NOMO-1 treated with dmso at 0.1 percent for 144 hours (cell line): ENCODE measurements at regions not wholly inside any gene's neighbourhood (a gene's known extent, or its start where the extent isn't known, plus 50 kb on each side); places are given as distances from the start of the nearest gene placed in this dataset.

ENCODE experiments used
- DNase-seq: peaks from one replicate; lab custom pipeline; 2025; ENCODE audit not compliant: unreplicated experiment; lab: John Stamatoyannopoulos, UW

DNA sequence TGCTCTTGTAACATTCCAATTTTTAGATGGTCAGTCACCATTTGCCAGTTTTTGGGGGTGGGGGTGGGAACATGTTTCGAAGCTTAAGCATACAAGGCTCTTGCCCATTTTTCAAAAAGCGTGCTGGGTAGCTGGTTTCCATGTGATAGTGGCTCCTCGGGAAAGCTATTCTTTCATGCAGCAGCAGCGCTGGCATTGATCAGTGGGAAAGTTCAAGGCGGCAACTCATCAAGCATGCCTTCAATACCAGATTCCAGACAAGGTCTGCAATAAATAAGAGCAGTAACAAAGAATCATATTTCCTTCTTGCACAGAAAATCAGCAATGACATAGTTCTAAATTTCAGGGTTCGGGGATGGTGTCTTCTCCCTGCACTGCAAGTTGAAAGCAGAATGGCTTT, 133.5 kb upstream of the ONECUT1 start:
- no peak for DNase-seq

DNA sequence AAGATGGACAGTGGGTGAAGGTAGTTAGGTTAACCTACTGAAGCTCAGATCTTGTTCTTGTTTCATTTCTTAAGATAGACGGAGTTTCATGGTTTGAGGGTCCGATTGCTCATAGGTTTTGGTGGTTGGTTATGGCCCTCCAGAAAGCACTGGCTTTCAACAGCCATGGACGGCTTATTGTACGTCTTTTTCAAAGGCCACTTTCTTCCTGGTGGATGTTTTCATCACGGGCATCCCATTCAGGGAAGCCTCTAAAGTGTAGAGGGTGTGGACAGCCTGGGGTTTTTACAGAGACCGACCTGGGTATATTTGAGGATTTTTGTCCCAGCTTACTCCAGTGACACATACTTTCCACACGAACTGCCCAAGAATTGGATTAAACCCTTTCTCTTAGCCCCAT, 132.7 kb upstream of the ONECUT1 start:
- no peak for DNase-seq

DNA sequence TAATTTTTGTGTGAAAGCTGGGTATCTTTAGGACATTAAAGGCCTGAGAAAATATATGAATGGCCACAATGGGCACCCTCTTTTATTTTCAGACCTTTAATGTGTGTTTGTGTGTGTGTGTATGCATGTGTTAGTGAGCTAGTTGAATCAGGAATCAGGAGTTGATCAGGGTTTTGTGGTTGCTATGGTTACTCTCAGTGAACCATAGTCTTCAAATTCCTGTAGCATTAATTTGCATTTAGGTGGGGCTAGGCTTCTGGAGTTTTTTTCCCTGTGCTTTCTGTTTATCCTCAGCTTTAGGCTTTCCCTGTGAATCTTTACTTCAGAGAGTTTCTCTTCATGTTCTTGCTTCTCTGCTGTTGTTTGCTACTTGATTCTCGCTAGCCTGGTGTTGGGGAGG, 122.0 kb upstream of the ONECUT1 start:
- no peak for DNase-seq

DNA sequence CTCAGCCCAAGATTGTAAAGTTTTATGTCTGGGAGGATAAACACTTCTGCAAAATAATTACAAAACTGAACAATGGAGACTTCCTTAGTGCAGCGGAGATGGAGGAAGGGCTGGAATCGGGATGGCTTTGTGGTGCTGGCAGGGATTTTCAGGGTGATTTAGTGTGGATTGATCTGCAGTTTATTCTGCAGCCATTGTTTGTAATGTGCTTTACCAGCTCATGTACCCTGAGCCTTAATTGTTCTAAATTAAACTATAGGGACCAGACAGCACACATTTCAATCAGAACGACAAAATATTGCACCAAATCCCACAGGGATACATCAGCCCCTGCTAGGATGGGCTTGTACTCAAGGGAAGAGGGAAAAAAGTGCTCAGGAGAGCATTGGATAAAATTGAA, 103.2 kb upstream of the ONECUT1 start:
- no peak for DNase-seq

DNA sequence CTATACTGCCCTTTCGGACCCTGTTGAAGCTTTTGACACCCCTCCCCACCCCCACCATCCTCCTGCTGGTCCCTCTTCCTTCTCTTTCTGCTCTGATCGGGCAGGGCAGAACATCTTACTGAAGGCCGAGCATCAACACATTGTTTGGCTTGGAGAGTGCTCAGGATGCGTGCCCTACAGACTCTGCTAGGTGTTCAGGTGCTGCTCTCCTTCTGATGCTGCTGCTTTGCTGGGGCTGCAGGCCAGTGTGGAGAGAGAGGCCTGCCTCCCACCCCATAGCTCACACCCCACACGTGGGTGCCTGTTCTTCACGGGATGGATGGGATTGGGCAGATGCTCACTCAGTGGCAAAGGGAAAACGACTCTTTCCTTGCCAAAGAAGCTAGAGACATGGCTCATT, 89.8 kb upstream of the ONECUT1 start:
- no peak for DNase-seq

DNA sequence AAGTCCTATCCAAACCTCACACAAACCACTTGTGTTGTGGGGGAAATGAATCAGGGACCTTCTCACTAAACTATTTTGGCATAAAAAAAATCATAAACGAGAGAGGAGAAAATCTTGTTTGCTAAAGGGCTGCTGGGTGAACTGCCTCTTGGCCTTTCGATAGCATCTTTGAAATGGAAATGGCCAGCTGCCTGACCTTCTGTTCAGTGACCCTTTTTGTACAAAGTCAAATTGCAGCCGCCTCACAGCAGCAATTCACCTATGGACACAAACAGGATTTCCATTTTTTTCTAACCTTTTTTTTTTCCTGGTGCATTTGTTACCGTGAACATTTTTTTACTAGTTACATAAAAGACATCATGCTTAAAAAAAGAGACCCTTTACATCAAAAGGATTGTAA, 89.0 kb upstream of the ONECUT1 start:
- DNase-seq, result no peak

DNA sequence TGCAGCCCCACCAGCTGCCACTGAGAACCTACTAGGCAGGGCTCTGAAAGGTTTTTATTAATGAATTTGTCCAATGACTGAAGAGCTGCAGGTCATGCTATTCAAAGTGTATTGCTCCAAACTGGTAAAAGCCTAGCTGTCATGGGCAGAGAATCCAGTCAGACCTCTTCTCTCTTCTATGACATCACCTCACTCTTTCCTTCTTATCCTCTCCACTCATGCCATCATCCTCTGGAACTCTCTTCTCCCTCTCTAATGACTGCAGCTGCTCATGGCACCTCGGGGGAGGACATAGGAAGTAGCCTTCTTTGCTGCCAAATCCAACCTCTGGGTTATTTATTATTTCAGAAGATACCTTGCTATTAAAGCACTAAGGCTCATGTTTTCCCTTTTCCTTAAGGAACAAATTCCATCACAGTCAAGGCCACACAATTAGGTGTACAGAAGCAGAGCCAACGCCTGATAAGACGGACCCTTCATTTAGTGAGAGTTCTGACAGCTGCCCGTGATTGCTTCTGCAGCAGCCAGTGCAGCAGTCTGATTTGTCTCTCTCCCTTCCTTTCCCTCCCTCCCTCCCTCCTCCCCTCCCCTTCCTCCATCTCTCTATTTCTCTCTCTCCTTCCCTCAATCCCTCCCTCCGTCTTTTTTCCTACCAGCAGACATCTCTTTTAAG, 87.0 kb upstream of the ONECUT1 start:
- no peak for DNase-seq

DNA sequence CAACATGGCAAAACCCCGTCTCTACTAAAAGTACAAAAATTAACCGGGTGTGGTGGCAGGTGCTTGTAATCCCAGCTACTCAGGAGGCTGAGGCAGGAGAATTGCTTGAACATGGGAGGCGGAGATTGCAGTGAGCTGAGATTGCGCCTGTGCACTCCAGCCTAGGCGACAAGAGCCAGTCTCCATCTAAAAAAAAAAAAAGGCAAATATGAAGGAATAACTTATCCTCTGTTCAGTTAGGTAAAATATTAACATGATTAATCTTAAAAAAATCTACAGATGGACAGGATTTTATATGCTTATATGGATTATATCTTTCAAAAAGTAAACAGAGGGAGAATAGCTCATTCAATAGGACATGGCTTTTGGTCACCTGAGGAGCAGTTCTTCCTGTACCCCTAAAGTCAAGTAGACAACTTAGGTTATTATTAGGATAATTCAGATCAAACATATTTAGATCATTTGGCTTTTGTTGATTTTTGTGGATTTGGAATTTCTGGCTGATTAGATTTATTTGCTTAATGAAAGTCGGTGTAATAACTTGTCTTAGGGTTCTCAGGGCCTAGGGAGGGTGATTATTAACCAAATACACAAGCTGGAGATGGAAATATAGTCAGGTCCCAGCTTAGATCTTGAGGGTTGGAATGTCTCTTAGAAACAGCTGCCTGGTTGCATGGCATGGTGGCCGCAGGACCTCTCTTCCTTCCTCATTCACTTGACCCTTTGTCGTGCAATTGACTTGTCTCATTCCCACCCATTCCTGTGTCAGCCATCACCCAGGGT, 82.1 kb upstream of the ONECUT1 start:
- DNase-seq, result no peak

DNA sequence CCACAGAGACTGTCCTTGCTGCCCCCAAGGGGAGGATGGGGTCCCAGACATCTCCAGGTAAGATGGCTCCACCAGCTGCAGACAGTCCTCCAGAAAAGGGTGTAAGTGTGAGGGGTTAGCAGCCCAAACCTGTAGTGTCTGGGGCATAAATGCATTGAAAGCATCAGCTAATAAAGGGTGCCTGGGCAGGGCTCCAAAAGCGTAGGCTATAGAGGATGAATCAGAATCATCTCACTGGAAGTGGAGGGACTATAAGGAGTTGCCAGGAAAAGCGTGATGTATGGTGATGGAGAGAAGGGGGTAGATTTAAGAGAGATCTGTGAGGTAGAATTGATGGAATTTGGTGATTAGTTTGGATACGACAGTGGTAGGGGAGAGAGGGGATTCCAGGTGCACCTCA, 79.9 kb upstream of the ONECUT1 start:
- DNase-seq, result no peak

DNA sequence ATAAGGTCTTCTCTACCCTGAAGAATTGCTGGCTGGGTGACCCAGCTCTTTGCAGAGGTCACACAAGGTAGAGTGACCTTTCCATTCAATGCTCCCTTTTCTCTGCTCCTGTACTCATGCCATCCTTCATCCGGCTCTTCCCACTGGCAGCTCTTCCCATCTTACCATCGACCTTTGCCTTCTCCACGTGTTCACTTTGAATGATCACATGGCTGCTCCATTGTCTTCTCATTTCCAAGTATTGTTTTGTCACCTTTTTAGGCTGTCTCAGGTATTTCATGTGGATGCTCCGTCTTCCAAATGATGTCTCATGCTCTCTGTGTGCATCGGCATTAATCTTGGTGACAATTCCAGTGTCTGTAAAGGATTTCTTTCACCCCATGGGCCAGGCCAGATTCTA, 76.6 kb upstream of the ONECUT1 start:
- DNase-seq, result no peak

DNA sequence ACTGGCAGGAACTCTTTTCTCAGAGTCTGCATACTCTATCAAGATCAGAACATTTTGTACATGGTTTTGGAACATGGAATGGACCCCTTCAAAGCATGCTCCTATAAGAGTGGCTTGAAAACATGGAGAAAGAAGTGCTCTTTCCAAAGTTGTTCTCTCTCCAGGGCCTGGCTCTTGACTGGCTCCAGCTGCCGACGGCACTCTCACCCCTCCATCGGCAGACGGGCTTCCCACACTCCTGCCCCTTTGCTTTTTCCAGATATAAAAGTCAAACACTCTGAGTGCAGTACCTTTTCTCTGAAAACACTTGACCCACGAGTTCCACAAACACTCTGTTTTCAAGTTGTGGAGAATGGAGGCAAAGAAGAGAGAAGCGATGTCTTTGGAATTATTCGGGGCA, 72.5 kb upstream of the ONECUT1 start:
- DNase-seq, result no peak

DNA sequence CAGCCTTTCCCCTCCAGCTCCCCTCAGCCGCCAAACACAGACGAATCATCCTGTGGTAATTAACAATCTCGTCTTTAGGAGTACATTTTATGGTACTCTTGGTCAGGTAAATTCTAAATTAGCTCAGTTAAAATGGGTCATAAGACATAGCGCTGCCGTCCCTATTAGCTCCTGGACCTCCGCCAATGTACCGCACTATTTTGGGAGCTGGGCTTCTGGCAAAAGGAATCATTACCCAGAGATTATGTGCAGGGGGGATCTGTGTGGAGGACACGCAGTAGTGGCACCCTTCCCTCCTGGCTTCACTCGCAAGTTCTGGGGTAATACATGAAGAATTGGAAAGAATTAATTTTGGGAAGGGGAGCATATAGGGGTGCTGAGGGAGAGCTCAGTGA, 68.6 kb upstream of the ONECUT1 start:
- no peak for DNase-seq

DNA sequence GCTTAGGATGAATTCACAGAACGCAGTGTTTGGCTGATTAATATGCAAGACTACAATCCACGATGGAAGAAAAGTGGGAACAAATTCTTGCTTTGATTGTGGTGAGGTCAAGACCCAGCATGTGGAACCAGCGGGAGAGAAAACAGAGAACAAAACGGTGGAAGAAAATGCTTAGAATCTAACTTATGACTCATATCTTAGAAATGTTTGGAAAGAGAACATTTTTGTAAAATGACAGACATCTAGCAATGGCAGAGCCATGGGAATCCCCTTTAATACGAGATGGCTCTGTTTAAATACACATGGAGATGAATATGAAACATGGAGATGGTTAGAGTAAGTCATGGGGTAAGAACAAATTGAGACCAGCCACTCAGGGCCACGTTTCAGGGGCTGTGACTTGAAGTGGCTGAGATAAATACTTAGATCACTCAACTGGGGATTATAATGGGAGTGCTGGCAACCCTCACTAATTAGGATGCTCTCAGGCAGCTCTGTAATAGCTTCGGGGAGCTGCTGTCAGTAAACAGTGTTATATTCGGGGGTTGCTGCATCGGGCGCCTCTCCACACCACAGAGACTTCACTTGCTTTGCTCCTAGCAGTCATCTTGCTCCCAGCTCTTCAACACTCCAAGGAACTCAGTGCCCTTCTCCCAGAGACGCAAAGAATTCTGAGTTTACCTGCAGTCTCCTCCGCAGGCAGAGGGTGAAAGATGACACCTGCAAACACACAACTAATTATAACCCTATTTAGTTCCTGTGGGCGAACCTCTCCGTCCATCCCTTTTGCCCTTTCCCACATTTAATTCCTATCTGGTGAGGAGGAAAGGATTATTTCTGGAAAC, 68.0 kb upstream of the ONECUT1 start:
- DNase-seq, result no peak

DNA sequence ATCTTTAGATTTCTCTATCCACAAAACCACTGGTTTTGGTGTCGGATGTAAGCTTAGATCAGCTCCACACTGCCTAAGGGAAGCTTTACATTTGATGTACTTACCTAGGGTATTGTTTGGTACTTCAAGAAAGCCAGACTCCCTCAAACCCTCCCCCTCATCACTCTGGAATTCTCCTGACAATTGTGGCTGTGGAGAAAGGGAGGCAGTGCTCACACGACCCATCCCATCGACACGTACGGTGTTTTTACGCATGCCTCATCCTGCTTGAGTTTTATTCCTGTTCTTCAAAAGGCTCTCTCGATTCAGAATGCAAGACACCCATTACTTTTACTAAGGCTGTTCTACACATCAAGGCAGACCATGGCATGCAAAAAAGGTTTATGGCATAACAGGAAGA, 67.3 kb upstream of the ONECUT1 start:
- DNase-seq, result no peak

DNA sequence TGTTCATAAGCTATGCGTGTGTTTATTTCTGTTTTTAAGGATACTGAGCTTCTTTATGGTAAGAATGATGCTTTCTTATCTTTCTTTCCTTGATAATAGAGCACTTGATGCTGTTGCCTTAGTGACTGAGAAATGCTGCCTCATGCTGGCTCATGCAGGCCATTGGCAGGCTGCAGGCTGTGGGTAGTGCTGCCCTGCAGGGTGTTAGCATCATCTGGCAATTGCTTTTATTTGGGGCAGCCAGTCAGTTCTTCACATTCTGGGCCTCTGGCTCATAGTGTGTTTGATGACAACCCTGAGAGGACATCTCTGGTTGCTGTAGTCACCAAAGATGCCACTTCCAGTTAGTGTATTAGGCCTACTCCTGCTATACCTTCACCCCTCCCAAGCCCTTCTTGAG, 66.2 kb upstream of the ONECUT1 start:
- DNase-seq, result no peak

DNA sequence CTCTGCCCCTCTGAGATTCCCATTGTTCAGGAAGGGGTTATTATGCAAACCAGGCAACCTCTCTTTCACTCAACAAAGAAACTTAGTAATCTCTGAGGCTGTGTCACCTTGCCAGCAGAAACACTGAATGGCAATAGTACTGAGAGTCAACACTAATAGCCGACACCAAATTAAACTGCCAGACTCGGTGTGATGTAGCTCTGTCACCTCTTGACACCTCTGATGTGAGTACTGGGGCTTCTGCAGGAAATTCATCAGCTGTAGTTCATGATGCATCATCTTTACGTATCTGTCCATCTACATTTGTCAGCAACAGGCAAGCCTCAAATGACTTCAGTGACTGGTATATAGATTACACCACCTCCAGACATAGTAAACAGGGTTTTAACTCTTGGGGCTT, 65.0 kb upstream of the ONECUT1 start:
- DNase-seq, result no peak

DNA sequence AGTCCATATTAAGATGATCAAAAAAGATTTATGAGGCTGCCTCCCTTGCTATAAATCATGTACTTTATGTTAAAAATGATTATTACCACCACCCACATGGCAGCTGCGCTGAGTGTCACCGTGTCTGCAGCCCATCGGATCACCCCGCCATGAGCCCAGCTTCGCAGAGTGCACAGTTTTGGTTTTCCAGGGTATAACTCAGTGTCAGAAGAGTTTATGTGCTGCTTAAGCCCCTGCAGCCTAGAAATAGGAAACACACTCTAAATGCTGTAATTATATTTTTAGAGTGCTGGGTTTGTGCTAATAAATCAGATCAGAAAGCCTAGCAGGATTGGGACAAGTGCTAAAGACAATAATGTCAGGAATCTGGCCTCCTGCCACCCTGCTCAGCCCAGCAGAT, 54.7 kb upstream of the ONECUT1 start:
- no peak for DNase-seq
